Osteocyte (in vitro differentiated cells): ENCODE measurements at regions not wholly inside any gene's neighbourhood (a gene's known extent, or its start where the extent isn't known, plus 50 kb on each side); places are given as distances from the start of the nearest gene placed in this dataset.

Experiments
- DNase-seq: peaks from one replicate; pipeline ENCODE4 v3.0.0; 2021; ENCODE audit warnings: mixed read lengths; ENCODE audit not compliant: unreplicated experiment; ENCODE audit errors: extremely low spot score
- H3K27ac Mint-ChIP-seq: one replicate; pipeline ENCODE4 v1.8.0; 2021; ENCODE audit warnings: mild to moderate bottlenecking, mixed read lengths; ENCODE audit not compliant: unreplicated experiment
- H3K27me3 Mint-ChIP-seq: one replicate; pipeline ENCODE4 v1.8.0; 2021; ENCODE audit warnings: mixed read lengths; ENCODE audit not compliant: unreplicated experiment
- H3K36me3 Mint-ChIP-seq: one replicate; pipeline ENCODE4 v1.8.0; 2021; ENCODE audit warnings: mixed read lengths; ENCODE audit not compliant: unreplicated experiment
- H3K4me1 Mint-ChIP-seq: one replicate; pipeline ENCODE4 v1.8.0; 2021; ENCODE audit warnings: mixed read lengths; ENCODE audit not compliant: unreplicated experiment
- H3K4me3 Mint-ChIP-seq: one replicate; pipeline ENCODE4 v1.8.0; 2021; ENCODE audit warnings: mild to moderate bottlenecking, moderate library complexity, mixed read lengths; ENCODE audit not compliant: unreplicated experiment
- H3K9me3 Mint-ChIP-seq: one replicate; pipeline ENCODE4 v1.8.0; 2021; ENCODE audit warnings: mixed read lengths; ENCODE audit not compliant: unreplicated experiment
- TF ChIP-seq, protein P1 (sequence below): fragments of 200-600 bp; sonication (generic); IDR thresholded peaks from 2 replicates; pipeline ENCODE4 v1.5.0; 2021; ENCODE audit warnings: antibody characterized with exemption, mild to moderate bottlenecking, moderate library complexity

DNA sequence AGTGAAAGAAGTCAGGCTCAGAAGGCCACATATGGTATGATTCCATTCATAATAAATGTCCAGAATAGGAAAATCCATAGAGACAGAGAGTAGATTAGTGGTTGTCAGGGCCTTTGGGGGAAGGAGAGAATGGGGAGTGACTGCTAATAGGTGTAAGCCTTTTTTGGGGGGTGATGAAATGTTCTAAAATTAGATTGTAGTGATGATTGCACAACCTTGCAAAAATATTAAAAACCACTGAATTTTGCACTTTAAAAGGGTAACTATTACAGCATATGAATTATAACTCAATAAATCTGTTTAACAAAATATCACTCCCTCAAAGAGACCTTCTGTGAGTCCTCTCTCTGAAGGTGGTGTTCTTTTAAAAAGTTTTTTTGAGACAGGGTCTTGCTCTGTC lies 72.3 kb upstream of the GRK3 start:
- Mint-ChIP-seq H3K9me3 (no peaks in the 10 kb centered on the region), H3K36me3 (peaks cover 11% of the 10 kb centered on the region), H3K4me1 (peaks cover 26% of the 10 kb centered on the region), H3K27me3 (no peaks in the 10 kb centered on the region), H3K4me3 (no peak overlapping the region), H3K27ac (no peak overlapping the region)
- no peak for DNase-seq
- TF ChIP-seq, protein P1, sequence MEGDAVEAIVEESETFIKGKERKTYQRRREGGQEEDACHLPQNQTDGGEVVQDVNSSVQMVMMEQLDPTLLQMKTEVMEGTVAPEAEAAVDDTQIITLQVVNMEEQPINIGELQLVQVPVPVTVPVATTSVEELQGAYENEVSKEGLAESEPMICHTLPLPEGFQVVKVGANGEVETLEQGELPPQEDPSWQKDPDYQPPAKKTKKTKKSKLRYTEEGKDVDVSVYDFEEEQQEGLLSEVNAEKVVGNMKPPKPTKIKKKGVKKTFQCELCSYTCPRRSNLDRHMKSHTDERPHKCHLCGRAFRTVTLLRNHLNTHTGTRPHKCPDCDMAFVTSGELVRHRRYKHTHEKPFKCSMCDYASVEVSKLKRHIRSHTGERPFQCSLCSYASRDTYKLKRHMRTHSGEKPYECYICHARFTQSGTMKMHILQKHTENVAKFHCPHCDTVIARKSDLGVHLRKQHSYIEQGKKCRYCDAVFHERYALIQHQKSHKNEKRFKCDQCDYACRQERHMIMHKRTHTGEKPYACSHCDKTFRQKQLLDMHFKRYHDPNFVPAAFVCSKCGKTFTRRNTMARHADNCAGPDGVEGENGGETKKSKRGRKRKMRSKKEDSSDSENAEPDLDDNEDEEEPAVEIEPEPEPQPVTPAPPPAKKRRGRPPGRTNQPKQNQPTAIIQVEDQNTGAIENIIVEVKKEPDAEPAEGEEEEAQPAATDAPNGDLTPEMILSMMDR = no peak

DNA sequence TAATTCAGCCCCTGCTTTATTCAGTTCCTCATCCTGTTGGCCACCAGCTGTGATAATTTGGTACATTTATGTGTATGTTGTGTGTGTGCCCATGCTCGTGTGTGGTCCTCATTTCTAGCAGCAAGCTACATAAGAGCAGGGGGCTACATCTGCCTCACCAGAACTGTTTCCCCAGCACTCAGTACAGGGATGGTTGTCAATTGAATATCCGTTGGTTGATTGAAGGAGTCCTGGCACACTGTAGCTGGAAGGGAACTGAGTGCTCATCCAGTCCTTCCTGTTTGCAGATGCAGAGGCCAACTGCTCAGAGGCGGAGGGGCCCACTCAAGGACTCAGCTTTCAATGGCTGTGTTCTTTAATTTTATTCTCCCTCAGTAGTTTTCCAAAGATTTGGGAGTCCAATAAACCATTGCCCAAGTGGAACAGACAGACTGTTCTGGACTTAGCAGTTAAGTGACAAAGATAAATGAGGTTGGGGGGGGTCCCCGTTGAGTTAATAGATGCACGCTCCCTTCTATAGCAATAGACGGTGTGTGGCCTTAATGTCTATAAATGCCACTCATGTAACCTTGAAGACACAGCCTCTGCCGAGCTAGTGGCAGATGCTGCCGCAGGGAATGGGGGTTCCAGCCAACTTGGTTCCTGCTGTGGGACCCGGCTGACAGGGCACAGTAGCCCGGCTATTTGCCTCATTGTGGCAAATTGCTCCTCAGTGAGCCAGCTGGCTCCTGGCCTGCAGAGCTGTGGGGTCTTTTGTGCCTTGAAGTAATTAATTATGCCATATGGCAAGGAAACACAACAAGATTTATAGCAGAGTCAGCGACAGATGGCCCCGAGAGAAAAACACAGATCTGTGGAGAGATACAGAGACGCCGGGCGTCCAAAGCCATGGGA lies 71.4 kb upstream of the GRK3 start:
- H3K9me3 Mint-ChIP-seq = no peaks in the 10 kb centered on the region
- no peak for DNase-seq
- no peaks in the 10 kb centered on the region for H3K27me3 Mint-ChIP-seq
- H3K4me3 Mint-ChIP-seq = no peak overlapping the region
- H3K36me3 Mint-ChIP-seq = peaks cover 11% of the 10 kb centered on the region
- no peak overlapping the region for H3K27ac Mint-ChIP-seq
- peaks cover 30% of the 10 kb centered on the region for H3K4me1 Mint-ChIP-seq
- TF ChIP-seq, protein P1 = no peak

DNA sequence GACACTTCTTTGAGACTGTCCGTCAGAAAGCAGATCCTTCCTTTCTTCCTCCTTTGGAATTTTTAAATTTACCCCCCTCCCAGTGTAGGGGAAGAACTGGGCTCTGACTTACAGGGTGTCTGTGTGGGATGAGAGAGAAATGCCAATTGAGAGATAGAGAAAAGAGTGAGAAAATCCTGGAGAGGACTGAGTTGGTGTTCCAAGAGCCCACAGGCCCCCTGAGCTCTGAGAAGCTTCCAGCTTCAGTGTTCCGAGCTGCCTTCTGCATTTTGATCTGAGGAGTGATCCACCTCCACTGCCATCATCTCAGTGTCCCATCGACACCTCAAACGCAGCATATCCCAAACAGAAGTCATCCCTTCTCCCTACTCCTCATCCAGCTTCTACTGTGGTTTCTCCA lies 70.7 kb upstream of the GRK3 start:
- H3K4me3 Mint-ChIP-seq = no peak overlapping the region
- TF ChIP-seq, protein P1 = no peak
- no peaks in the 10 kb centered on the region for H3K27me3 Mint-ChIP-seq
- peaks cover 11% of the 10 kb centered on the region for H3K36me3 Mint-ChIP-seq
- DNase-seq = no peak
- H3K4me1 Mint-ChIP-seq = peaks cover 23% of the 10 kb centered on the region
- H3K27ac Mint-ChIP-seq = no peak overlapping the region
- no peaks in the 10 kb centered on the region for H3K9me3 Mint-ChIP-seq

DNA sequence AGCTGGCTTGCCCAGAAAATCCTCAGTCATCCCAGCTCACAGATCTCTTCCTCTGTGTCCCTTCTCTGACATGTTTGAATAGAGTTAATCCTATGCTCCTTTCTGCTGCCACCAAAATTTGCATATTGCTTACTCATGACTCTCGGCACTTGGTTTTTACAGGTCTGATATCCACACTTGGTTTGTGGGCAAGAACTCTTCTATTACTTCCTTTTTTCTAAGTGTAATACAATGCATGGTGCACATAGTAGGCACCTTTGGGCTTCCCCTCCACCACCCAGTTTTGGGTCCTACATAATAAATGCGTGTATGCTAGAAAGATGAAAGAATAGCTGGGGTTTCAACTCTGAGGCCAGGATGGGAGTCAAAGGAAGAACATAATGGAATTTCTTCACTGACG lies 69.7 kb upstream of the GRK3 start:
- no peaks in the 10 kb centered on the region for H3K27me3 Mint-ChIP-seq
- H3K27ac Mint-ChIP-seq = no peak overlapping the region
- no peak for DNase-seq
- no peak overlapping the region for H3K4me3 Mint-ChIP-seq
- no peaks in the 10 kb centered on the region for H3K9me3 Mint-ChIP-seq
- peaks cover 11% of the 10 kb centered on the region for H3K36me3 Mint-ChIP-seq
- TF ChIP-seq, protein P1 = no peak
- H3K4me1 Mint-ChIP-seq = peaks cover 18% of the 10 kb centered on the region

DNA sequence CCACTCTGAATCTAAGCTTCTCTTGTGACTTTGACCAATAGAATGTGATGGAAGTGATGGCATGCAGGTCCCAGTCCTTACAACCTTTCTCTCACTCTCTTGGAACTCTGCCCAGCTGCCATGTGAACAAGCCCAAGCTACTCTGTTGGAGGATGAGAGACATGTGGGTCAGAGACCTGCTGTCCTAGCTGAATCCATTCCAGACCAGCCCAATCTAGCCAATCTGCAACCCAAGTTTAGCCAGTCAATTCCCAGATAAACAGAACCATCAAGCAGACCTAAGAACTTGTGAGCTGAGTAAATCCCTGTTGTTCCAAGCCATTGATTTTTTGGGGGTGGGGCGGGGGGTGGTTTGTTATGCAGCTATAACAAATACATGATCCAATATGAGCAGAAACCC lies 69.2 kb upstream of the GRK3 start:
- Mint-ChIP-seq H3K36me3 (peaks cover 7% of the 10 kb centered on the region), H3K9me3 (no peaks in the 10 kb centered on the region), H3K27ac (no peak overlapping the region), H3K4me3 (no peak overlapping the region), H3K27me3 (no peaks in the 10 kb centered on the region), H3K4me1 (peaks cover 18% of the 10 kb centered on the region)
- TF ChIP-seq, protein P1 = no peak
- no peak for DNase-seq
